Cardiac fibroblast (primary cell): ENCODE measurements at regions not wholly inside any gene's neighbourhood (a gene's known extent, or its start where the extent isn't known, plus 50 kb on each side); places are given as distances from the start of the nearest gene placed in this dataset.

ENCODE experiments used
- DNase-seq, 2 donors: peaks; one replicate each; pipeline versions ENCODE4 v3.0.0 to v3.0.0-alpha.2; 2010; ENCODE audit warnings: low read depth in 2 of 2
- H3K4me3 ChIP-seq, 2 donors: replicated peaks in 1 of 2; 1 replicate in 1 of 2; 2 replicates in 1 of 2; pipeline ENCODE4 v1.5.1; 2011; ENCODE audit warnings: low read depth in 2 of 2, low read length in 2 of 2, mild to moderate bottlenecking in 2 of 2, moderate library complexity in 1 of 2
- TF ChIP-seq, protein P1 (sequence below): IDR thresholded peaks from one replicate; pipeline ENCODE4 v1.5.1; 2011; ENCODE audit warnings: low read depth, mild to moderate bottlenecking, low read length, inconsistent platforms

GRCh38 chr3:157819270-157820156 lies 286.7 kb downstream of the SHOX2 start:
- DNase-seq = no peak
- no peak overlapping the region for H3K4me3 ChIP-seq
- TF ChIP-seq, protein P1, sequence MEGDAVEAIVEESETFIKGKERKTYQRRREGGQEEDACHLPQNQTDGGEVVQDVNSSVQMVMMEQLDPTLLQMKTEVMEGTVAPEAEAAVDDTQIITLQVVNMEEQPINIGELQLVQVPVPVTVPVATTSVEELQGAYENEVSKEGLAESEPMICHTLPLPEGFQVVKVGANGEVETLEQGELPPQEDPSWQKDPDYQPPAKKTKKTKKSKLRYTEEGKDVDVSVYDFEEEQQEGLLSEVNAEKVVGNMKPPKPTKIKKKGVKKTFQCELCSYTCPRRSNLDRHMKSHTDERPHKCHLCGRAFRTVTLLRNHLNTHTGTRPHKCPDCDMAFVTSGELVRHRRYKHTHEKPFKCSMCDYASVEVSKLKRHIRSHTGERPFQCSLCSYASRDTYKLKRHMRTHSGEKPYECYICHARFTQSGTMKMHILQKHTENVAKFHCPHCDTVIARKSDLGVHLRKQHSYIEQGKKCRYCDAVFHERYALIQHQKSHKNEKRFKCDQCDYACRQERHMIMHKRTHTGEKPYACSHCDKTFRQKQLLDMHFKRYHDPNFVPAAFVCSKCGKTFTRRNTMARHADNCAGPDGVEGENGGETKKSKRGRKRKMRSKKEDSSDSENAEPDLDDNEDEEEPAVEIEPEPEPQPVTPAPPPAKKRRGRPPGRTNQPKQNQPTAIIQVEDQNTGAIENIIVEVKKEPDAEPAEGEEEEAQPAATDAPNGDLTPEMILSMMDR = no peak

GRCh38 chr3:157816896-157817295 lies 289.3 kb downstream of the SHOX2 start:
- H3K4me3 ChIP-seq = no peak overlapping the region
- DNase-seq = no peak
- TF ChIP-seq, protein P1 = no peak

DNA sequence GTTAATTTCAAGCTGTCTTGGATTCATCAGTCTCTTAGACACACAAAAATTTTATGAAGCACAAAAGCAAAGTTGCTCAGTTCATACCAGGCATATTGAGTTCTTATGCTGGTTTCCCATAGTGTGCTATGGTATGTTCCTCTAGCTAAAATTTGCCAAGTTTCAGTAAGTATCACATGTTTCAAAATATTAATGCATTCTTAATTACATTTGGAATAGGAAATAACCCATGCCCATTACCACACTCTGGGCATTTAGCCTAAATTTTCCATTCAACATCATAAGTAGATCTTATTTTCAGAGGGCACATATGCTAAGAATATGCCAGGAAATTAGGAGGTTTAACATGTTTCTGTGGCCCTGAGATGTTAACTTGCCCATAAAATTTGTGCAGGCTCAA lies 289.9 kb downstream of the SHOX2 start:
- DNase-seq = no peak
- TF ChIP-seq, protein P1 = no peak

GRCh38 chr3:157815739-157816138 lies 290.5 kb downstream of the SHOX2 start:
- no peak for DNase-seq
- TF ChIP-seq, protein P1 = no peak

More for the DNA sequence above, 289.9 kb downstream of the SHOX2 start:
- H3K4me3 ChIP-seq = no peak overlapping the region

DNA sequence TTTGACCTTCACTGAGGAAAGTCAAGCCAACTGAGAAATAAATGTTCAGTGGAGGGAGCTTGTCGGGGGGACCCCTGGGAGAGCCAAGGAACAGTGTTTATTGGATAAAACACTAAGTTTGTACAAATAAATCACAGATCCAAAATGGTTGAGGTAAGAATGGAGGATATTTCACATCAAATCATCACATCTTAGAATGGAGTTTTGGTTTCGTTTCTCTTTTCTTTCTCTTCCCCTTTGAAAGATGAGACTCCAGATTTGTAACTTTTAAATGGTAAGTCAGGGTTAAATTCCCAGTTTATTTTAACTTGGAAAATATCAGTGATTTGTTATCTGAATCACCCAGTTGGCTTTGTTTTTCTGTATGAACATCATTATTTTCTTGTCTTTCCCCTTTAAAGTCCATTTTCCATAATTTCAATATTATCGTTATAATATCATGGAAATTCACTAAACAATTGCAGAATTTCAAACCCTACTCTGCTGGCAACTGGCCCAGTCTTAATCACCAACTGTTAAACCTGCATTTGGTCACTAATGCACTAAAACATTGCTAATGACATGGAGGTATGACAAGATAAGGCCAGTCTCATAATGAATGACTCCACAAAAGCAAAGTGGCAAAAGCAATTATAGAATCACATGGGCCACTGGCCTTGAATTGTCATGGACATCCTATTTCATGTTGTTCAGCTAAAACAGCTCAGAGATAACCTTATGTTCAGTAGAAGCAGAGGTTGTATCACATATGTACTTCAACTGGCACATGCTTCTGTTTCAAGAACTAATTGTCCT lies 295.1 kb downstream of the SHOX2 start:
- H3K4me3 ChIP-seq = no peak overlapping the region
- no peak for DNase-seq
- TF ChIP-seq, protein P1 = no peak

More at GRCh38 chr3:157815739-157816138, 290.5 kb downstream of the SHOX2 start:
- no peak overlapping the region for H3K4me3 ChIP-seq

DNA sequence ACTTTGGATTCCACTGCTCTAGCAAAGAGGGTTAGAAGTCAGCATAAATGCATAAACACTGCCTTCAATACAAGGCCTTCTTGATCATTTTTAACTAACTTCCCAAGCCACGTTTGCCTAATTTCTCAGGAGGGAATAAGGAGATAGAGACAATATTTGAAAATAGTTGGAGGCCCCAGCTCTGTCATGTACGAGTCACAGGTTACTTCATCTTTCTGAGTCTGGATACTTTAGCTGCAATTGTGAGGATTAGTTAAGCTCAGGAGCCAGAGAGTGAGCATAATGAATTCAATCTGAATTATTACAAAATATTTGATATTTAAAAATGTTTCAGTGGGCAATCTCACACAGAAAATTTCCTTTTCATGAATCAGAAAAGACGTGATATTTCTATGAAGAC lies 298.9 kb downstream of the SHOX2 start:
- DNase-seq = peak in 1 of 2 donors; percentile 14
- no peak overlapping the region for H3K4me3 ChIP-seq
- TF ChIP-seq, protein P1 = no peak
